HG03175 (cell line): ENCODE measurements at regions not wholly inside any gene's neighbourhood (a gene's known extent, or its start where the extent isn't known, plus 50 kb on each side); places are given as distances from the start of the nearest gene placed in this dataset.

ENCODE experiments used
- ATAC-seq: cut with Tn5 transposase; IDR thresholded peaks from one replicate; pipeline ENCODE4 v1.9.1; 2021; ENCODE audit warnings: mild to moderate bottlenecking, moderate library complexity; ENCODE audit not compliant: unreplicated experiment

DNA sequence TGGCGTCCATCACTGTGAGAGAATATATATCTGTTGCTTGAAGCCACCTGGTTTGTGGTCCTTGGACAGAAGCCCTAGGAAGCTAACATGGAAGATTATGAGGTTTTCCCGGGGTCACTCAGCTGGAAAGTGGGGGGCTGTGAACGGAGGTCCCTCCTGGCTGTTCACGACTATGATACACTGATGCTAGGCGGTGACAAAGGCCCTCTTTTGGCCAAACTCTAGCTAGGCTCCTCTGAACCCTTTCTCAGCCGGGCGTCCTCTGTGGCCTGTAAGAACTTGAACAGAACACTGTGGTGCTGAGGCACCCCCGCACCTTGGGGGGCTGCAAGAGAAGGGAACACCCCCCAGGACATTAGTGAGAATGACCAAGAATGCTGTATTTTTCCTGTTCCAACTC lies 164.6 kb downstream of the TFCP2L1 start:
- ATAC-seq: no peak

GRCh38 chr2:121120991-121121390 lies 164.0 kb downstream of the TFCP2L1 start:
- ATAC-seq: no peak

GRCh38 chr2:121121661-121122060 lies 163.3 kb downstream of the TFCP2L1 start:
- ATAC-seq: no peak

DNA sequence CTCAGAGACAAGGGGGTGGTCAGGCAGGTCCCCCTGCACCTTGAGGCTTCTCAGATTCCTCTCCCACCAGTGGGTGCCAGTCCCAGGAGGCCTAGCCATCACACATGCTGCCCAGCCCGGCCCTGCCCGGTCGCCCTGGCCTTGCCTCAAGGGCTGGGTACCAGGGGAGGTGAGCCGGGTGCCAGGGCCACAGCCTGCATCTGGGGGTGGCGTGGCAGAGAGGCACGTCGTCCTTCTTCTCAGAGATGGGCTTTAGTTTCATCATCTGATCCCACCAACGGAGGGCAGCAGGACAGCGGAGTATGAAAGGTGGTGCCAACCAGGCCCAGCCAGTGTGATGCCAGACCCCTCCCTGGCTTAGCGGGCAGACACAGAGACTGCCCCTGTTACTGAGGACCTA lies 161.7 kb downstream of the TFCP2L1 start:
- no peak for ATAC-seq

DNA sequence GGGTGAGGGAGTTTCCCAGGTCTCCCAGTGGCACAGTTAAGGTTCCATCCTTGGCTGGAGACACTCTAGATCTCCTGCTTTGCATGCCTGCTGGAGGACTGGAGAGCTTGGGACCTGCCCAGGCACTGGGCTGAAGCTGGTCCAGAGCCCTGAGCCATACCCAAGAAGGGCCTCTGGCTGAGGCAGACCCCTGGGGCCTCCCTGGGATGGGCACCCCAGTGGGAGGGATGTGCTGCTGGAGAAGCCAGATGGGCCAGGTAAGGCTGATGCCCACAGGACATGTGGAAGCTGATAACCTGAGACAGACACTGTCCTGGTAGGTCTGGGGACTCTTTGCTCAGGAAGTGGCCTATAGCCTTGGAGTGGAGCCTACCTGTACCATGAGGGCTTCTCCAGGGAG lies 160.7 kb downstream of the TFCP2L1 start:
- ATAC-seq: no peak

GRCh38 chr2:121125350-121125749 lies 159.7 kb downstream of the TFCP2L1 start:
- ATAC-seq: no peak

DNA sequence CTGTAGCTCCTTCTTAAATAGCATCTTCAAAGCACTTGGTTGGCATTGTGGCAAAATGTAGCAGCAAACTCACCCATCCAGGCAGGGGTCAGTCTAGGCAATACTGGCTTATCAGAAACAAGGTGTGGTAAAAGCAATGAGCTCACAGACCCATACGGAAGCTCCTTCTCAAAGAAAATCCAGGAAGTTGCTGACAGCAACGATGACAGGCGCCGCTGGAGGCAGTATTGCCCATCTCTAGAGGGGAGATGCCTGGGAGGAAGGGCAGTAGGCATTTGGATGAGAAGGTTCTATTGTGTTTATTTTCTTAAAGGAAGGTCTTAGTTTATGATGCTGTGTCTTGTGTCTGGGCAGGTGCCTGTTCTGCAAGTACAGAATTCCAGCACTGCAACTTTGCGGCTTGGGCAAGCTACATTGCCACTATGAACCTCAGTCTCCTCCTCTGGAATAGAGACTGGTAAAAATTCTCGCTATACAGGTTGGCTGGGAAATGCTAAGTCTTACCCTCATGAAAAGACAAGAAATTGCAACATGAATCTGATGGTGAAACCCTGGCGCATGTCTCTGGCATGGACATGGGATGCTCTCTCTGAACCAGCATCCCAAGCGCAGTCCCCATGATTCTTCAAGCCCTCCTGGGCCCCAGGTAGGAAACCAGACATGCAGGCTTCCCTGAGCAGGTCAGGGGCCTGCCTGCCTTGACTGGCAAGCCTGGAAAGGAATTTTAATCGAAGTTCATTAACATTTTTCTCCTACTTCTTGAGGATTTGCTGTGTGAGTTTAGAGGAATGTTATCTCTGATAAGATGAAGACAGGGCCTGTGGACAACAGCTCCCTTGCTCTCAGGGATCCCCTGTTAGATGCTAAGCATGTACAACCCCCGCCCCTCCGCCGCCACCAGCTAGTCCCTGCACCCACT lies 156.0 kb downstream of the TFCP2L1 start:
- no peak for ATAC-seq

GRCh38 chr2:121129692-121130091 lies 155.3 kb downstream of the TFCP2L1 start:
- ATAC-seq: no peak

DNA sequence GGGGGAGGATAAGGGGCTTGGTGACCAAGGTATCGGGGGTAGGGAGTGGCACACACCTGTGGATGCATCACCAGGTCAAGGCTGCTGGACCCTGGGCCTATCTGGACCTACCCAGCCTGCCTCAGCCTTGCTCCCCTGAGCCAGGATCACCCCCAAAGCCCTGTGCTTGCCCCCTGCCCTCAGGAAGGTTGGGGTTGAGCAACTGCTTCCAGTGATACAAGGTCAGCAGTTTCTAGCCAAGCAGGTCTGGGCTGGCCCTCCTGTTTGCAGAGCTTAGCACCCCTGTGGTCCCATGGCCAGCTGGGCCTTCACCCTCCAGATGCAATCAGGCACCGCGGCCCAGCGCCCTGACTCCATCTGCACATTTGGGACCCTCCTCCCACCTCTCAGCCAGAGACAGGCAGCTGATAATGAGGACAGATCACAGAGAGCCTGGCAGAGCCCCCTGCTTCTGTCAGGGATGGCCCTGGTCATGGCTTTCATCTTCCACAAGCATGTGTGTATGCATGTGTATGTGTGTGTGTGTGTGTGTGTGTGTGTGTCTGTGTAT lies 154.6 kb downstream of the TFCP2L1 start:
- ATAC-seq: no peak

DNA sequence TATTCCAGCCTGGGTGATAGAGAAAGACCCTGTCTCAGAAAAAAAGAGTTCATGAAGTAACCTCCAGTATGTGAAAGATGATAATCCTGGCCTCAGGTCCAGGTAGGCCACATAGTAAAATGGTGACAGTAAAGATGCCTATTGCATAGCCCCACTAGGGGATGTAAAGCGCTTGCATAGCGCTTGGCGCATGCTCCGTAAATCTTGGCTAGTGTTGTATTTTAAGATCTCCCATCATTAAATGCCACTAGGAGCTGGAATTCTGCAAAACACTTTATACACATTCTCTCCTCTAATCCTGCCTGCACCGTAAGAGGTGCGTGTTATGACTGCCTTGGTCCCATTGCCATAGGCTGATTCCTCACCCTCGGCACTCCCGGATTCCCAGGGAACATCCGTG lies 153.6 kb downstream of the TFCP2L1 start:
- ATAC-seq: no peak

DNA sequence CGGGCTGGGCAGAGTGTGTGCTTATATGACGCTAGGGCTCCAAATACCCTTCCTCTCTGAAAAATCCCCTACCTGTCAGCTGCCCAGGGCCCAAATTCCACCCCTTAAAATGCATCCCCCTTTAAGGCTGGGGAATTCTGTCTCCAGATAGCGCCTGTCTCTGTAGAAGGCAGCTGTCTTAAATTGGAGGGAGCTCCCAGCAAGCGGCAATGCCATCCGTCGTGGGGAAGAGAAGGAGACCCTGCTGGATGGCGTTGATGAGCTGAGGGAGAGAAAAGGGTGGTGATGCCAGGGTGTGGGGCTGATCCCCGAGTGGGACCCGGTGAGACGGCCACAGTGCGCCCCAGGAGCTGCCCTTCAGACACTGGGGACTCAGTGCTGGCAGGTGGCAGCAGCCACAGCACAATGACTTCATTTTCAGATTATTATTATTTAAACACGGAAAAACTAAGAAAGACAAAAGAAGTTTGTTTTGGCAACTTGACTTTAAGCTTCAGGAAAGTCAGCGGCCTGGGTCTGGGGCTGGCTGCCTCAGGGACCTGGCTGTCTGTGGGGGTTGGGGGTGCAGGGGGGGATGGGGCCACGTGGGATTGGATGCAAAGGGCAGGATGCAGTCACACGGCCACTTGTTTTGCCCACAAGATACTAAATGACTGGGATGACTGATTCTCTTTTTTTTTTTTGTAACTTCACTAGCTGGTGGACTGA lies 152.8 kb downstream of the TFCP2L1 start:
- no peak for ATAC-seq

GRCh38 chr2:121132762-121133107 lies 152.3 kb downstream of the TFCP2L1 start:
- no peak for ATAC-seq

- no peak for ATAC-seq
Measured at GRCh38 chr2:121133551-121134319, 151.3 kb downstream of the TFCP2L1 start.

DNA sequence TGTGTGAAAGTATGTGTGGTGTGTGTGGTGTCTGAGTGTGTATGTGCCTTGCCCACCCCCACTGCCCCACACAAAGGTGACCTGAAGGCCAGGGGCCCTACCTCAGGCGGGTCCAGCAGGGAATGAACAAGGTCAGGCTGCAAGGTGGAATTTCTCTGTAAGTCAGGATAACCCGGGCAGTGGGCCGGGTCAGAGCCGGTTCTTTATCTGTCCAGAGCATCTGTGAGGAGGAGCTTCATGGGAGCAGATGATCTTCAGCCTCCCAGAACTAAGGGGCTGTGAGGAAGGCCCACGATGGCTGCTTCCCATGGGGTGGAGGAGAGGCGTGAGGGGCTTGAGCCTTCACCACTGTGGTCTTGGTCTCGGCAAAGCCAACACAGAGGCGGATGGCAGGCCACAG lies 150.3 kb downstream of the TFCP2L1 start:
- ATAC-seq: no peak

- ATAC-seq: no peak
Measured at GRCh38 chr2:121135168-121135853, 149.7 kb downstream of the TFCP2L1 start.

GRCh38 chr2:121136323-121136722 lies 148.7 kb downstream of the TFCP2L1 start:
- no peak for ATAC-seq

GRCh38 chr2:121137571-121137970 lies 147.4 kb downstream of the TFCP2L1 start:
- no peak for ATAC-seq

GRCh38 chr2:121140734-121141133 lies 144.3 kb downstream of the TFCP2L1 start:
- no peak for ATAC-seq

- ATAC-seq: no peak
Measured at GRCh38 chr2:121142452-121142851, 142.6 kb downstream of the TFCP2L1 start.

- no peak for ATAC-seq
Measured at GRCh38 chr2:121144111-121144510, 140.9 kb downstream of the TFCP2L1 start.

GRCh38 chr2:121146630-121147029 lies 138.4 kb downstream of the TFCP2L1 start:
- no peak for ATAC-seq
